Type B pancreatic cell (in vitro differentiated cells): ENCODE measurements at regions not wholly inside any gene's neighbourhood (a gene's known extent, or its start where the extent isn't known, plus 50 kb on each side); places are given as distances from the start of the nearest gene placed in this dataset.
"Not testable (repeated sequence)": the region's sequence is repeated elsewhere in the genome, so short reads cannot be mapped to it uniquely, and the experiment has no call there.

Source experiments
- DNase-seq: peaks from one replicate; pipeline ENCODE4 v3.0.0; 2021; ENCODE audit warnings: mixed read lengths; ENCODE audit not compliant: unreplicated experiment; ENCODE audit errors: extremely low spot score
- H3K27ac Mint-ChIP-seq: 2 replicates; pipeline ENCODE4 v1.8.0; 2021; ENCODE audit warnings: mild to moderate bottlenecking, mixed read lengths
- H3K27me3 Mint-ChIP-seq: 2 replicates; pipeline ENCODE4 v1.8.0; 2021; ENCODE audit warnings: mixed read lengths
- H3K36me3 Mint-ChIP-seq: 2 replicates; pipeline ENCODE4 v1.8.0; 2021; ENCODE audit warnings: mixed read lengths
- H3K4me1 Mint-ChIP-seq: one replicate; pipeline ENCODE4 v1.8.0; 2021; ENCODE audit warnings: mixed read lengths; ENCODE audit not compliant: unreplicated experiment
- H3K4me3 Mint-ChIP-seq: 2 replicates; pipeline ENCODE4 v1.8.0; 2021; ENCODE audit warnings: mild to moderate bottlenecking, mixed read lengths
- H3K9me3 Mint-ChIP-seq: 2 replicates; pipeline ENCODE4 v1.8.0; 2021; ENCODE audit warnings: mixed read lengths

- H3K27me3 Mint-ChIP-seq: peaks cover 10% of the 10 kb centered on the region
- H3K4me1 Mint-ChIP-seq: not testable (repeated sequence)
- H3K27ac Mint-ChIP-seq: peak overlapping the region; percentile 61
Observed at GRCh38 chr1:148049115-148049496, 103.0 kb downstream of the NBPF11 start.

DNA sequence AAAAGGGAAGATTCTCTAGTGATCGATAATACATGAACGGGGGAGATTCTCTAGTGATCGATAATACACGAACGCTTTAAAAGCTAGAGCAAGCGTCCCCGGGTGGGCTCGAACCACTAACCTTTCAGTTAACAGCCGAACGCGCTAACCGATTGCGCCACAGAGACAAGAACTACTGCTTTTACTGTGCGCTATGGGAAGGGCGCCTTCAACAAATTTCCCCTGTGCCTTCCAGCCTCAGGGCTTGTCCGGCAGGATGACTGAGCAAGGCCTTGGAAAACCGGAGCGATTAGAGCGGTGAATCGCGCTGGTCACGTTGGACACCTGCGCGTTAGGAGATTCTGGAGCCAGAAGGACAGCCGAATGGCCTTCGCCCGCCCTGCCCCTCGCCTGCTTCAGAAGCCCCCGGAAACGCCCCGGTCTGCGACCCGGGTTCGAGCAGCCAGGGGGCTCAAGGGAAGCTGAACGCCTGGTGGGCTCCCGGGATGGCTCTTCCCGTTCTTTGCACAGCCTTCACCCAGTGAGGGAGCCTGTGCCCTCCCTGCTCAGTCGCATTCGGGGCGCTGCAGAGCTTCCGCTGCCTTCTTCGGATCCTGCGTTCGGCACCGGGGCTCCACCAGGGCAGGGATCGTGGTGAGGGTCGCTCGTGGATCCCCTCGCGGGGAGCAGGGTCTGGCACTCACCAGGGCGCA is 103.5 kb downstream of the NBPF11 start:
- Mint-ChIP-seq H3K27me3 (peaks cover 10% of the 10 kb centered on the region), H3K4me3 (peak overlapping the region; percentile 89), H3K27ac (peak overlapping the region; percentile 61)
- H3K4me1 Mint-ChIP-seq, H3K9me3 Mint-ChIP-seq, H3K36me3 Mint-ChIP-seq, DNase-seq: not testable (repeated sequence)

More at GRCh38 chr1:148049115-148049496, 103.0 kb downstream of the NBPF11 start:
- H3K4me3 Mint-ChIP-seq: peak overlapping the region; percentile 89
- H3K36me3 Mint-ChIP-seq, DNase-seq, H3K9me3 Mint-ChIP-seq: not testable (repeated sequence)

DNA sequence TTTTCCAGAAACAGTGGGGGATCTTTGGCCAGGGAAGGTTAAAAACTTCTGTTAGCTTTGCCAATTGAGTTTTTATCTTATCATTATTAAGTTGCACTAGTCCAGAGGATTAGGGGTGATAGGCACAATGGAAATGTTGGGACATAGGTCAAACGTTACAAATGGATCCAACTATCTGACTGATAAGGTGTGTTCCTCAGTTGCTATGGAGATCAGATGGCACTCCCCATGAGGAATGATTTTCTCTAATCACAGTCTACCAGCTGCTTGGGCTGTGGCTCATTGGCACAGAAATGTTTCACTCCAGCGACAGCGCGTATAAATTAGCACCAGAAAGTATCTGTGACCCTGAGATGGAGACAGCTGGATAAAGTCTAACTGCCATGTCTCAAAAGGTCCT is 106.2 kb downstream of the NBPF11 start:
- H3K27ac Mint-ChIP-seq, DNase-seq, H3K4me1 Mint-ChIP-seq, H3K4me3 Mint-ChIP-seq, H3K36me3 Mint-ChIP-seq, H3K9me3 Mint-ChIP-seq: not testable (repeated sequence)
- peaks cover 10% of the 10 kb centered on the region for H3K27me3 Mint-ChIP-seq

GRCh38 chr1:148044495-148044894 is 107.6 kb downstream of the NBPF11 start:
- not testable (repeated sequence) for H3K9me3 Mint-ChIP-seq, H3K4me1 Mint-ChIP-seq, H3K4me3 Mint-ChIP-seq, DNase-seq, H3K36me3 Mint-ChIP-seq, H3K27ac Mint-ChIP-seq
- H3K27me3 Mint-ChIP-seq: peaks cover 10% of the 10 kb centered on the region
